Right atrium auricular region (tissue), 2 donors: ENCODE measurements at regions not wholly inside any gene's neighbourhood (a gene's known extent, or its start where the extent isn't known, plus 50 kb on each side); places are given as distances from the start of the nearest gene placed in this dataset.

Experiments used
- DNase-seq: peaks from one replicate; pipeline ENCODE4 v3.0.0-alpha.2; 2019; ENCODE audit warnings: low spot score
- H3K27ac ChIP-seq, 2 donors: fragments of 200-600 bp; sonication (generic); 1 replicate in 1 of 2; 2 replicates in 1 of 2; pipeline ENCODE4 v1.5.1; 2016 to 2019
- H3K27me3 ChIP-seq, 2 donors: fragments of 200-600 bp; sonication (generic); one replicate each; pipeline versions ENCODE4 v1.5.1 to v1.6.0; 2017 to 2019
- H3K36me3 ChIP-seq: fragments of 200-600 bp; sonication (generic); one replicate; pipeline ENCODE4 v1.5.1; 2016
- H3K4me1 ChIP-seq, 2 donors: fragments of 200-600 bp; sonication (generic); one replicate each; pipeline versions ENCODE4 v1.5.1 to v1.6.0; 2017 to 2019
- H3K4me3 ChIP-seq, 2 donors: fragments of 200-600 bp; sonication (generic); 1 replicate in 1 of 2; 2 replicates in 1 of 2; pipeline ENCODE4 v1.5.1; 2017 to 2019; ENCODE audit warnings: mild to moderate bottlenecking in 1 of 2, moderate library complexity in 1 of 2
- H3K9me3 ChIP-seq, 2 donors: fragments of 200-600 bp; sonication (generic); one replicate each; pipeline ENCODE4 v1.5.1; 2019
- TF ChIP-seq, protein P1 (sequence below), 2 donors: fragments of 200-600 bp; sonication (generic); IDR thresholded peaks; one replicate each; pipeline ENCODE4 v1.5.1; 2019; ENCODE audit warnings: antibody characterized with exemption in 2 of 2

DNA sequence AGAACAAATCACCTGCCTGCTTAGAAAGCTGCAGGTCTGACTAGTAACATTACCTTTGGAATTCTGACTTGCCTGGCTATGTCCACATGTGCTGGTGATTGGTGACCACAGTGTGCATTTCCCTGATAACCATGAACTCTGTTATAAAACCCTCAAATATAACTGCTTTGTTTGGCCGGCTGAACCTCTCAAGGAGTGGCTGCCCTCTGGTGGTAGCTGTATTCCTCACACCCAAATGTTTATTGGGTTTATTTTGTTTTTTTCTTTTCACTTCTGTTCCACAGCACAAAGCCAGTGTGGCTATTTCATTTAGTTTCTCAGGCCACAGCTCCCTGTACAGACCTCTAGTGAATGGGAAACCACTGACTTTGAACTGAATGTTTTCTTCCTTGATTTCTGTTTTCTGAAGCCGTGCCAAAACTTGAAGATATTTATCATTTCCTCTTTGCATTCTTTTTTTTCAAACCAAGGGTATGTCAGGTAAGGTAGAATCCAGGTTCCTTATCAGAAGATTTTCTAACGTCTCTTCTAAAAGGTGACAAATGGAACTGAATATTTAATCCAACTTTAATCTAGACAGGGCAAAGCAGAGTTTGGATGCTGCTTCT is 549.0 kb upstream of the VRK2 start:
- no peak overlapping the region for H3K4me3 ChIP-seq
- H3K27ac ChIP-seq = no peak overlapping the region
- TF ChIP-seq, protein P1, sequence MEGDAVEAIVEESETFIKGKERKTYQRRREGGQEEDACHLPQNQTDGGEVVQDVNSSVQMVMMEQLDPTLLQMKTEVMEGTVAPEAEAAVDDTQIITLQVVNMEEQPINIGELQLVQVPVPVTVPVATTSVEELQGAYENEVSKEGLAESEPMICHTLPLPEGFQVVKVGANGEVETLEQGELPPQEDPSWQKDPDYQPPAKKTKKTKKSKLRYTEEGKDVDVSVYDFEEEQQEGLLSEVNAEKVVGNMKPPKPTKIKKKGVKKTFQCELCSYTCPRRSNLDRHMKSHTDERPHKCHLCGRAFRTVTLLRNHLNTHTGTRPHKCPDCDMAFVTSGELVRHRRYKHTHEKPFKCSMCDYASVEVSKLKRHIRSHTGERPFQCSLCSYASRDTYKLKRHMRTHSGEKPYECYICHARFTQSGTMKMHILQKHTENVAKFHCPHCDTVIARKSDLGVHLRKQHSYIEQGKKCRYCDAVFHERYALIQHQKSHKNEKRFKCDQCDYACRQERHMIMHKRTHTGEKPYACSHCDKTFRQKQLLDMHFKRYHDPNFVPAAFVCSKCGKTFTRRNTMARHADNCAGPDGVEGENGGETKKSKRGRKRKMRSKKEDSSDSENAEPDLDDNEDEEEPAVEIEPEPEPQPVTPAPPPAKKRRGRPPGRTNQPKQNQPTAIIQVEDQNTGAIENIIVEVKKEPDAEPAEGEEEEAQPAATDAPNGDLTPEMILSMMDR (IDR thresholded peaks at IDR 0.05) = peak; percentile 64 to 85
- no peaks in the 10 kb centered on the region for H3K9me3 ChIP-seq
- H3K27me3 ChIP-seq = no peaks in the 10 kb centered on the region
- H3K4me1 ChIP-seq = no peaks in the 10 kb centered on the region
- H3K36me3 ChIP-seq = no peaks in the 10 kb centered on the region
- DNase-seq = no peak

- no peaks in the 10 kb centered on the region for H3K9me3 ChIP-seq
- H3K27me3 ChIP-seq = no peaks in the 10 kb centered on the region
- TF ChIP-seq, protein P1 (IDR thresholded peaks at IDR 0.05) = no peak
- no peak overlapping the region for H3K4me3 ChIP-seq
- no peak for DNase-seq
- H3K4me1 ChIP-seq = no peaks in the 10 kb centered on the region
- H3K36me3 ChIP-seq = no peaks in the 10 kb centered on the region
- no peak overlapping the region for H3K27ac ChIP-seq
Measured at GRCh38 chr2:57504787-57505186, 541.8 kb upstream of the VRK2 start.

GRCh38 chr2:57509189-57509588 is 537.4 kb upstream of the VRK2 start:
- Histone ChIP-seq H3K9me3 (no peaks in the 10 kb centered on the region), H3K27ac (no peak overlapping the region), H3K27me3 (no peaks in the 10 kb centered on the region), H3K4me3 (no peak overlapping the region), H3K4me1 (no peaks in the 10 kb centered on the region), H3K36me3 (no peaks in the 10 kb centered on the region)
- no peak for DNase-seq
- TF ChIP-seq, protein P1 (IDR thresholded peaks at IDR 0.05) = no peak

DNA sequence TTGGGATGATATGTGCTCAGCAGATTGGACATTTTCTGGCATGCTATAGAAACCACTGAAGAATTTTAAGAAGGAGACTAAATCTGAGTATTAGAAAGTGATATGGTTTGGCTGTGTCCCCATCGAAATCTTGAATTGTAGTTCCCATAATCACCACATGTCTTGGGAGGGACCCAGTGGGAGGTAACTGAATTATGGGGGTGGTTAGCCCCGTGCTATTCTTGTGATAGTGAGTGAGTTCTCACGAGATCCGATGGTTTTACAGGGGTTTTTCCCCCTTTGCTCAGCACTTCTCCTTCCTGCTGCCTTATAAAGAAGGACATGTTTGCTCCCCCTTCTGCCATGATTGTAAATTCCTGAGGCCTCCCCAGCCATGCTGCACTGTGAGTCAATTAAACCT is 535.9 kb upstream of the VRK2 start:
- no peaks in the 10 kb centered on the region for H3K36me3 ChIP-seq
- TF ChIP-seq, protein P1 (IDR thresholded peaks at IDR 0.05) = no peak
- no peak overlapping the region for H3K27ac ChIP-seq
- no peak overlapping the region for H3K4me3 ChIP-seq
- no peaks in the 10 kb centered on the region for H3K4me1 ChIP-seq
- H3K9me3 ChIP-seq = no peaks in the 10 kb centered on the region
- no peak for DNase-seq
- no peaks in the 10 kb centered on the region for H3K27me3 ChIP-seq

GRCh38 chr2:57515366-57515765 is 531.2 kb upstream of the VRK2 start:
- Histone ChIP-seq H3K36me3 (no peaks in the 10 kb centered on the region), H3K27ac (no peak overlapping the region), H3K9me3 (no peaks in the 10 kb centered on the region), H3K27me3 (no peaks in the 10 kb centered on the region), H3K4me1 (no peaks in the 10 kb centered on the region), H3K4me3 (no peak overlapping the region)
- TF ChIP-seq, protein P1 (IDR thresholded peaks at IDR 0.05) = no peak
- no peak for DNase-seq

GRCh38 chr2:57516698-57517340 is 529.8 kb upstream of the VRK2 start:
- Histone ChIP-seq H3K4me1 (no peaks in the 10 kb centered on the region), H3K36me3 (no peaks in the 10 kb centered on the region), H3K27ac (no peak overlapping the region), H3K27me3 (no peaks in the 10 kb centered on the region), H3K4me3 (no peak overlapping the region), H3K9me3 (no peaks in the 10 kb centered on the region)
- TF ChIP-seq, protein P1 (IDR thresholded peaks at IDR 0.05) = peak; percentile 43 to 72
- DNase-seq = no peak
